Activated CD8-positive, alpha-beta T cell treated with anti-CD3 and anti-CD28 coated beads for 36 hours (primary cell): ENCODE measurements at regions not wholly inside any gene's neighbourhood (a gene's known extent, or its start where the extent isn't known, plus 50 kb on each side); places are given as distances from the start of the nearest gene placed in this dataset.
"Not testable (repeated sequence)": the region's sequence is repeated elsewhere in the genome, so short reads cannot be mapped to it uniquely, and the experiment has no call there.

Source experiments
- ATAC-seq: fragments of 200-7000 bp; cut with Tn5 transposase; one replicate; pipeline ENCODE4 v1.10.0; 2021; ENCODE audit warnings: mild to moderate bottlenecking, moderate library complexity
- CTCF ChIA-PET: fragments of 350-600 bp; sonication (Branson Sonifier 250); formaldehyde crosslinking; loops from one replicate; lab custom pipeline; 2021; ENCODE audit warnings: antibody characterized with exemption; lab: Charles Lee
- POLR2A ChIA-PET: fragments of 350-600 bp; sonication (Branson Sonifier 250); formaldehyde crosslinking; loops from one replicate; lab custom pipeline; 2021; ENCODE audit warnings: antibody characterized with exemption; lab: Charles Lee
- DNase-seq: peaks from one replicate; pipeline ENCODE4 v3.0.0-alpha.2; 2020
- H3K27ac Mint-ChIP-seq: one replicate; pipeline ENCODE4 v1.8.0; 2021; ENCODE audit warnings: mild to moderate bottlenecking, mixed read lengths
- H3K27me3 Mint-ChIP-seq: one replicate; pipeline ENCODE4 v1.8.0; 2021; ENCODE audit warnings: mixed read lengths
- H3K36me3 Mint-ChIP-seq: one replicate; pipeline ENCODE4 v1.8.0; 2021; ENCODE audit warnings: low read depth, mixed read lengths
- H3K4me1 Mint-ChIP-seq: one replicate; pipeline ENCODE4 v1.8.0; 2021; ENCODE audit warnings: low read depth, mixed read lengths
- H3K4me3 Mint-ChIP-seq: one replicate; pipeline ENCODE4 v1.8.0; 2021; ENCODE audit warnings: mild to moderate bottlenecking, moderate library complexity, mixed read lengths
- H3K9me3 Mint-ChIP-seq: one replicate; pipeline ENCODE4 v1.8.0; 2021; ENCODE audit warnings: mixed read lengths
- CTCF ChIP-seq: fragments of 200-600 bp; IDR thresholded peaks from one replicate; pipeline ENCODE4 v1.8.0; 2022; ENCODE audit warnings: antibody characterized with exemption, mild to moderate bottlenecking
- intact Hi-C: fragments of 100-400 bp; cut with micrococcal nuclease; formaldehyde crosslinking; loops from one replicate; pipeline ENCODE4 v1.10.0; 2022

- Mint-ChIP-seq H3K36me3 (no peaks in the 10 kb centered on the region), H3K27me3 (no peaks in the 10 kb centered on the region), H3K4me3 (no peak overlapping the region), H3K27ac (no peak overlapping the region), H3K4me1 (no peaks in the 10 kb centered on the region), H3K9me3 (peaks cover 11% of the 10 kb centered on the region)
- intact Hi-C loops = no loop called here
- ATAC-seq = no peak
- CTCF ChIA-PET = no interaction called here
- DNase-seq = no peak
- TF ChIP-seq CTCF = no peak
- POLR2A ChIA-PET = no interaction called here
Observed at GRCh38 chr11:50298182-50298988, 265.7 kb downstream of the OR4C45 start.

GRCh38 chr11:50330723-50331122 lies 298.0 kb downstream of the OR4C45 start:
- H3K27me3 Mint-ChIP-seq, CTCF ChIA-PET: not testable (repeated sequence)

GRCh38 chr11:50333861-50334260 lies 301.2 kb downstream of the OR4C45 start:
- ChIA-PET CTCF (no interaction called here), POLR2A (no interaction called here)
- Mint-ChIP-seq H3K27me3 (no peaks in the 10 kb centered on the region), H3K4me3 (no peak overlapping the region), H3K27ac (no peak overlapping the region), H3K36me3 (no peaks in the 10 kb centered on the region), H3K9me3 (peaks cover 25% of the 10 kb centered on the region), H3K4me1 (no peaks in the 10 kb centered on the region)
- TF ChIP-seq CTCF = no peak
- no peak for DNase-seq
- no peak for ATAC-seq
- intact Hi-C loops = no loop called here

More at GRCh38 chr11:50330723-50331122, 298.0 kb downstream of the OR4C45 start:
- intact Hi-C loops, H3K4me3 Mint-ChIP-seq, H3K4me1 Mint-ChIP-seq, H3K27ac Mint-ChIP-seq, H3K36me3 Mint-ChIP-seq, POLR2A ChIA-PET, ATAC-seq, DNase-seq: not testable (repeated sequence)
- H3K9me3 Mint-ChIP-seq = peaks cover 29% of the 10 kb centered on the region

GRCh38 chr11:50337432-50337831 lies 304.8 kb downstream of the OR4C45 start:
- H3K27me3 Mint-ChIP-seq, H3K4me3 Mint-ChIP-seq, intact Hi-C loops, DNase-seq, H3K27ac Mint-ChIP-seq, H3K4me1 Mint-ChIP-seq, CTCF ChIA-PET, H3K36me3 Mint-ChIP-seq, ATAC-seq, POLR2A ChIA-PET: not testable (repeated sequence)
- peaks cover 29% of the 10 kb centered on the region for H3K9me3 Mint-ChIP-seq

GRCh38 chr11:50348018-50348417 lies 315.3 kb downstream of the OR4C45 start:
- H3K36me3 Mint-ChIP-seq, H3K9me3 Mint-ChIP-seq, POLR2A ChIA-PET, H3K27ac Mint-ChIP-seq, intact Hi-C loops, ATAC-seq, H3K4me1 Mint-ChIP-seq, H3K4me3 Mint-ChIP-seq, CTCF ChIA-PET, DNase-seq, H3K27me3 Mint-ChIP-seq: not testable (repeated sequence)

GRCh38 chr11:50379484-50379883 lies 346.8 kb downstream of the OR4C45 start:
- ChIA-PET POLR2A (no interaction called here), CTCF (no interaction called here)
- no peak for DNase-seq
- TF ChIP-seq CTCF = no peak
- ATAC-seq = no peak
- H3K27me3 Mint-ChIP-seq = no peaks in the 10 kb centered on the region
- intact Hi-C loops = no loop called here
- H3K36me3 Mint-ChIP-seq = peaks cover 1% of the 10 kb centered on the region
- H3K4me1 Mint-ChIP-seq = no peaks in the 10 kb centered on the region
- no peak overlapping the region for H3K27ac Mint-ChIP-seq
- H3K9me3 Mint-ChIP-seq = peaks cover 25% of the 10 kb centered on the region
- no peak overlapping the region for H3K4me3 Mint-ChIP-seq
